ENCODE measurements at regions not wholly inside any gene's neighbourhood (a gene's known extent, or its start where the extent isn't known, plus 50 kb on each side); places are given as distances from the start of the nearest gene placed in this dataset.

DNA sequence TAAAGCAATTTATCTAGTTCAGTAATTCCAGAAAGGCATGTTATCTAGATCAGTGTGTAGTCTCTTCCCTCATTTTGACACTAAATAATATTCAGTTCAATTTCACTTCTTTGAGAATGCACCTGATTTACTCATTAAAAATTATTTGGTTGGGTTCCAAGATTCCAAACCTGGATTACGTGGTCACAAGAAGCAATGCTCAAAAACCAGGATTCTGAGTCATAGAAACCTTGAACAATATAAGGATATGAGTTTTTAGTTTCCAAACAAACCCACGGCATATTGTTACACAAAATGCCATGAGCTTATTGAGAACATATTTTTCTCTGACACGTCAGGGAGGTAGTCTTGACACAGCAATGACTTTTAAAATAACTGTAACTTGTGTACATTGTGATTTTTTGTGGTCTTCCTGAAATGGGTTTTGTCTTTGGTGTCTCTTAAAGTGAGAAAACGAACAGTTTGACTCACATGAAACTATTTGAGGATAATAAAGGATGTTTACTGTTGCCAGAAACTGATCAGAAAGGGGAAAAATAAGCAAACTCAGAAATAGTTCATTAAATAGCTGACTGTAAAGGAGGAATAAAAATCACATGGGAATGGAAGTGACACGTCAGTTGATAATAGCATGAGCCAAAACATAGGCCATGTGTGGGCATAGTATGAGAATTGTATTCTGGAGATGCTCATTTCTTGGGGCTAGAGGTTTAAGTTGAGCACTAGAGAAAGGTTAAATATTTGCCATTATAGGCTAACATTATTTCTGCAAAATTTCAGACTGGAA is 617.7 kb upstream of the CDH2 start:
- TF ChIP-seq, protein P1, sequence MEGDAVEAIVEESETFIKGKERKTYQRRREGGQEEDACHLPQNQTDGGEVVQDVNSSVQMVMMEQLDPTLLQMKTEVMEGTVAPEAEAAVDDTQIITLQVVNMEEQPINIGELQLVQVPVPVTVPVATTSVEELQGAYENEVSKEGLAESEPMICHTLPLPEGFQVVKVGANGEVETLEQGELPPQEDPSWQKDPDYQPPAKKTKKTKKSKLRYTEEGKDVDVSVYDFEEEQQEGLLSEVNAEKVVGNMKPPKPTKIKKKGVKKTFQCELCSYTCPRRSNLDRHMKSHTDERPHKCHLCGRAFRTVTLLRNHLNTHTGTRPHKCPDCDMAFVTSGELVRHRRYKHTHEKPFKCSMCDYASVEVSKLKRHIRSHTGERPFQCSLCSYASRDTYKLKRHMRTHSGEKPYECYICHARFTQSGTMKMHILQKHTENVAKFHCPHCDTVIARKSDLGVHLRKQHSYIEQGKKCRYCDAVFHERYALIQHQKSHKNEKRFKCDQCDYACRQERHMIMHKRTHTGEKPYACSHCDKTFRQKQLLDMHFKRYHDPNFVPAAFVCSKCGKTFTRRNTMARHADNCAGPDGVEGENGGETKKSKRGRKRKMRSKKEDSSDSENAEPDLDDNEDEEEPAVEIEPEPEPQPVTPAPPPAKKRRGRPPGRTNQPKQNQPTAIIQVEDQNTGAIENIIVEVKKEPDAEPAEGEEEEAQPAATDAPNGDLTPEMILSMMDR (IDR thresholded peaks at IDR 0.05), result no peak
- no peak for TF ChIP-seq CEBPB (IDR thresholded peaks at IDR 0.05)
- TF ChIP-seq, protein P2, sequence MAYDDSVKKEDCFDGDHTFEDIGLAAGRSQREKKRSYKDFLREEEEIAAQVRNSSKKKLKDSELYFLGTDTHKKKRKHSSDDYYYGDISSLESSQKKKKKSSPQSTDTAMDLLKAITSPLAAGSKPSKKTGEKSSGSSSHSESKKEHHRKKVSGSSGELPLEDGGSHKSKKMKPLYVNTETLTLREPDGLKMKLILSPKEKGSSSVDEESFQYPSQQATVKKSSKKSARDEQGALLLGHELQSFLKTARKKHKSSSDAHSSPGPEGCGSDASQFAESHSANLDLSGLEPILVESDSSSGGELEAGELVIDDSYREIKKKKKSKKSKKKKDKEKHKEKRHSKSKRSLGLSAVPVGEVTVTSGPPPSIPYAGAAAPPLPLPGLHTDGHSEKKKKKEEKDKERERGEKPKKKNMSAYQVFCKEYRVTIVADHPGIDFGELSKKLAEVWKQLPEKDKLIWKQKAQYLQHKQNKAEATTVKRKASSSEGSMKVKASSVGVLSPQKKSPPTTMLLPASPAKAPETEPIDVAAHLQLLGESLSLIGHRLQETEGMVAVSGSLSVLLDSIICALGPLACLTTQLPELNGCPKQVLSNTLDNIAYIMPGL (CRISPR knock-in tag; IDR thresholded peaks at IDR 0.05; ENCODE audit: borderline replicate concordance), result no peak
- TF ChIP-seq, protein P3, sequence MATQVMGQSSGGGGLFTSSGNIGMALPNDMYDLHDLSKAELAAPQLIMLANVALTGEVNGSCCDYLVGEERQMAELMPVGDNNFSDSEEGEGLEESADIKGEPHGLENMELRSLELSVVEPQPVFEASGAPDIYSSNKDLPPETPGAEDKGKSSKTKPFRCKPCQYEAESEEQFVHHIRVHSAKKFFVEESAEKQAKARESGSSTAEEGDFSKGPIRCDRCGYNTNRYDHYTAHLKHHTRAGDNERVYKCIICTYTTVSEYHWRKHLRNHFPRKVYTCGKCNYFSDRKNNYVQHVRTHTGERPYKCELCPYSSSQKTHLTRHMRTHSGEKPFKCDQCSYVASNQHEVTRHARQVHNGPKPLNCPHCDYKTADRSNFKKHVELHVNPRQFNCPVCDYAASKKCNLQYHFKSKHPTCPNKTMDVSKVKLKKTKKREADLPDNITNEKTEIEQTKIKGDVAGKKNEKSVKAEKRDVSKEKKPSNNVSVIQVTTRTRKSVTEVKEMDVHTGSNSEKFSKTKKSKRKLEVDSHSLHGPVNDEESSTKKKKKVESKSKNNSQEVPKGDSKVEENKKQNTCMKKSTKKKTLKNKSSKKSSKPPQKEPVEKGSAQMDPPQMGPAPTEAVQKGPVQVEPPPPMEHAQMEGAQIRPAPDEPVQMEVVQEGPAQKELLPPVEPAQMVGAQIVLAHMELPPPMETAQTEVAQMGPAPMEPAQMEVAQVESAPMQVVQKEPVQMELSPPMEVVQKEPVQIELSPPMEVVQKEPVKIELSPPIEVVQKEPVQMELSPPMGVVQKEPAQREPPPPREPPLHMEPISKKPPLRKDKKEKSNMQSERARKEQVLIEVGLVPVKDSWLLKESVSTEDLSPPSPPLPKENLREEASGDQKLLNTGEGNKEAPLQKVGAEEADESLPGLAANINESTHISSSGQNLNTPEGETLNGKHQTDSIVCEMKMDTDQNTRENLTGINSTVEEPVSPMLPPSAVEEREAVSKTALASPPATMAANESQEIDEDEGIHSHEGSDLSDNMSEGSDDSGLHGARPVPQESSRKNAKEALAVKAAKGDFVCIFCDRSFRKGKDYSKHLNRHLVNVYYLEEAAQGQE (IDR thresholded peaks at IDR 0.05), result no peak
